Transverse colon (tissue), 4 donors: ENCODE measurements at regions not wholly inside any gene's neighbourhood (a gene's known extent, or its start where the extent isn't known, plus 50 kb on each side); places are given as distances from the start of the nearest gene placed in this dataset.
"Not testable (repeated sequence)": the region's sequence is repeated elsewhere in the genome, so short reads cannot be mapped to it uniquely, and the experiment has no call there.

Experiments
- DNase-seq: peaks from one replicate; pipeline ENCODE4 v3.0.0-alpha.2; 2019
- H3K27ac ChIP-seq, 4 donors: fragments of 200-600 bp; sonication (generic); 2 replicates each; pipeline ENCODE4 v1.5.1; 2016 to 2018; ENCODE audit warnings: inconsistent platforms in 4 of 4
- H3K27me3 ChIP-seq: fragments of 200-600 bp; sonication (generic); 2 replicates; pipeline ENCODE4 v1.5.1; 2017; ENCODE audit warnings: inconsistent platforms
- H3K36me3 ChIP-seq, 4 donors: fragments of 200-600 bp; sonication (generic); 2 replicates each; pipeline ENCODE4 v1.5.1; 2017 to 2019; ENCODE audit warnings: inconsistent platforms in 4 of 4
- H3K4me1 ChIP-seq, 4 donors: fragments of 200-600 bp; sonication (generic); 2 replicates each; pipeline ENCODE4 v1.5.1; 2017 to 2020; ENCODE audit warnings: inconsistent platforms in 4 of 4
- H3K4me3 ChIP-seq, 4 donors: fragments of 200-600 bp; sonication (generic); 1 replicate in 1 of 4; 2 replicates in 3 of 4; pipeline versions ENCODE4 v1.5.1 to v1.6.1; 2017 to 2019; ENCODE audit warnings: inconsistent platforms in 4 of 4
- H3K9me3 ChIP-seq, 2 donors: fragments of 200-600 bp; sonication (generic); 2 replicates each; pipeline ENCODE4 v1.5.1; 2017 to 2019; ENCODE audit warnings: inconsistent platforms in 2 of 2
- EP300 ChIP-seq: sonication (generic); formaldehyde crosslinking; IDR thresholded peaks from one replicate; pipeline ENCODE4 v1.6.1; 2017; ENCODE audit warnings: antibody characterized with exemption, low read depth
- POLR2A ChIP-seq: fragments of 450-650 bp; IDR thresholded peaks from one replicate; pipeline ENCODE4 v1.6.1; 2016; ENCODE audit warnings: antibody characterized with exemption, mild to moderate bottlenecking, moderate library complexity
- POLR2AphosphoS5 ChIP-seq, 3 donors: sonication (generic); formaldehyde crosslinking; IDR thresholded peaks; one replicate each; pipeline ENCODE4 v1.6.1; 2016; ENCODE audit warnings: antibody characterized with exemption in 3 of 3
- WGBS, 2 donors: methylation state at CpG; one replicate each; pipeline ENCODE4 v1.1.5; 2018; ENCODE audit warnings: low coverage in 1 of 2; 5-methylcytosine and 5-hydroxymethylcytosine counted together
- in situ Hi-C, 4 donors: fragments of 200-750 bp; cut with MboI; loops; one replicate each; pipeline versions ENCODE4 v1.15.0 to v1.15.1; 2017; ENCODE audit warnings: low sequenced_read_pairs in 3 of 4, low pct_ligation_motif_present in 1 of 4, low pct_unique_long_range_greater_than_20kb in 1 of 4
- intact Hi-C: fragments of 100-400 bp; cut with DNase I; formaldehyde crosslinking; loops from one replicate; pipeline ENCODE4 v1.15.1; 2023; ENCODE audit warnings: low total_unique reads
- TF ChIP-seq, protein P1 (sequence below), 5 experiments: fragments of 200-600 bp in 3 of 5; fragments of 450-650 bp in 2 of 5; sonication (generic) in 3 of 5; IDR thresholded peaks; 1 replicate in 2 of 5; 2 replicates in 3 of 5; pipeline ENCODE4 v1.5.1; 2016 to 2017; ENCODE audit warnings: antibody characterized with exemption in 5 of 5, inconsistent platforms in 3 of 5, mild to moderate bottlenecking in 2 of 5, moderate library complexity in 1 of 5

DNA sequence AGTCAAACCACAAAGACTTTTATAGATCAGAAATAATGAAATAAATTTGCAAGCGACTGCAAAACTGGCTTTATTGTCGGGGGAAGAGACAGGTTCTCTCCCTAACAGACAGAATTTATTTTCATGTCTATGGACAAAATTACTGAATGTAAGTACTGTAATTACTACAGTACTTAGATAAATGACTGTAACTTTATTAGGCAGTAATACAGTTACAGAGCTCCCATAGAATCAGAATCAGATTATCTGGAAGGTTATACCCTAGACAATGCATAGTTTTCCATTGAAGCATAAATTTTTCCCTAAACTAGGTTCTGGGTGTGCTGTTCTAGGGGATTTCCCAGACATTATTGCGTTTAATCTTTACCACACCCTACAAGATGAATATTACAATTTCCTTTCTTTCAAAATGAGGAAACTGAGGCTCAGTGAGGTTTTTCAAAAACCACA is 114.2 kb downstream of the C12orf75 start:
- in situ Hi-C loops: no loop called here
- no peaks in the 10 kb centered on the region for H3K36me3 ChIP-seq
- no peak overlapping the region for H3K27ac ChIP-seq
- TF ChIP-seq POLR2A (no peak), EP300 (no peak), POLR2AphosphoS5 (IDR thresholded peaks at IDR 0.05) (no peak)
- TF ChIP-seq, protein P1, sequence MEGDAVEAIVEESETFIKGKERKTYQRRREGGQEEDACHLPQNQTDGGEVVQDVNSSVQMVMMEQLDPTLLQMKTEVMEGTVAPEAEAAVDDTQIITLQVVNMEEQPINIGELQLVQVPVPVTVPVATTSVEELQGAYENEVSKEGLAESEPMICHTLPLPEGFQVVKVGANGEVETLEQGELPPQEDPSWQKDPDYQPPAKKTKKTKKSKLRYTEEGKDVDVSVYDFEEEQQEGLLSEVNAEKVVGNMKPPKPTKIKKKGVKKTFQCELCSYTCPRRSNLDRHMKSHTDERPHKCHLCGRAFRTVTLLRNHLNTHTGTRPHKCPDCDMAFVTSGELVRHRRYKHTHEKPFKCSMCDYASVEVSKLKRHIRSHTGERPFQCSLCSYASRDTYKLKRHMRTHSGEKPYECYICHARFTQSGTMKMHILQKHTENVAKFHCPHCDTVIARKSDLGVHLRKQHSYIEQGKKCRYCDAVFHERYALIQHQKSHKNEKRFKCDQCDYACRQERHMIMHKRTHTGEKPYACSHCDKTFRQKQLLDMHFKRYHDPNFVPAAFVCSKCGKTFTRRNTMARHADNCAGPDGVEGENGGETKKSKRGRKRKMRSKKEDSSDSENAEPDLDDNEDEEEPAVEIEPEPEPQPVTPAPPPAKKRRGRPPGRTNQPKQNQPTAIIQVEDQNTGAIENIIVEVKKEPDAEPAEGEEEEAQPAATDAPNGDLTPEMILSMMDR (IDR thresholded peaks at IDR 0.05): no peak
- H3K4me3 ChIP-seq: no peak overlapping the region
- no peaks in the 10 kb centered on the region for H3K27me3 ChIP-seq
- 46 to 61% methylated on average over 3 of the region's 3 CpGs for WGBS, 2 donors
- no peaks in the 10 kb centered on the region for H3K9me3 ChIP-seq
- no peaks in the 10 kb centered on the region for H3K4me1 ChIP-seq
- no peak for DNase-seq
- intact Hi-C loops: no loop called here

DNA sequence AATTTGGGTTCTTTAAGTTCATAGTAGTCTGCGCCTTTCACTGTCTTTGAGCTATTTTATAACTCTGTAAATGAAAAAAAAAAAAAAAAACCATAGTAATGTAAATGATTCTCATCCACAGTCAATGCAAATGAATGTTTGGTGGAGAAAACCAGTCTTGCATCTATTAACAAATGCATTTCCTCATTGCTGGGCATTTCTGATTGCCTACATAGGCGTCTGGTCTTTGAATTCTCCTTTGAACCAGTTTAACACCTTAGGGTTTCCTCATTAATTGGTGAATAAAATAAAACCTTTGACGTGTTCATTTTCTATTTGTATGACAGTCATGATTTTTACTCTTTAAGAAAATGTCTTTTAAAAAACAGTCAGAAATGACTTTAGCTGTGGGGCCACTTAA is 114.8 kb downstream of the C12orf75 start:
- TF ChIP-seq, protein P1 (IDR thresholded peaks at IDR 0.05): no peak
- whole genome bisulfite sequencing, 2 donors: 45 to 47% methylated on average over 3 of the region's 3 CpGs
- H3K27ac ChIP-seq: no peak overlapping the region
- no peaks in the 10 kb centered on the region for H3K27me3 ChIP-seq
- no peak for DNase-seq
- intact Hi-C loops: no loop called here
- H3K9me3 ChIP-seq: no peaks in the 10 kb centered on the region
- no peaks in the 10 kb centered on the region for H3K36me3 ChIP-seq
- in situ Hi-C loops: no loop called here
- H3K4me3 ChIP-seq: no peak overlapping the region
- H3K4me1 ChIP-seq: no peaks in the 10 kb centered on the region

DNA sequence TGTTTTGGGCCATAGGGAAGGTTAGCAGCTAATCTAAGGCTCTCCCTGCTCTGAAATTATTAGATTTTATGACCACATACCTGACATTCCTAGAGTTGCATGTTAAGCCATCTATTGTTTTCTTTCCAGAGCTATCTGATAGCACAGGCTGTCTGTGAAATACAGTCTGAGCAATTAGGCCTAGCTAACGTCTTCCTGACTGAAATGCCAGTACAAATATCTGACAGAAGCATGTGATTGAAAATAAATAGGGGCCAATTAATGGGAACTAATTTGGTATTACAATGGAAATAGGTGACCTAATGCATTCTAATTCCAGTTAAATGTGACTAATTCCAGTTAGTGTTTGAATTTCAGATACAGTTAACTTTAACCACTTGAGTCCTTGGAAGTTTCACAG is 115.2 kb downstream of the C12orf75 start:
- intact Hi-C loops: no loop called here
- Histone ChIP-seq H3K36me3 (no peaks in the 10 kb centered on the region), H3K4me3 (no peak overlapping the region), H3K27ac (no peak overlapping the region), H3K4me1 (no peaks in the 10 kb centered on the region), H3K9me3 (no peaks in the 10 kb centered on the region), H3K27me3 (no peaks in the 10 kb centered on the region)
- DNase-seq: no peak
- in situ Hi-C loops: no loop called here
- TF ChIP-seq POLR2A (no peak), EP300 (no peak), POLR2AphosphoS5 (IDR thresholded peaks at IDR 0.05) (no peak)
- TF ChIP-seq, protein P1 (IDR thresholded peaks at IDR 0.05): no peak
- WGBS, 2 donors: 14 to 32% methylated on average over 1 of the region's 1 CpG

DNA sequence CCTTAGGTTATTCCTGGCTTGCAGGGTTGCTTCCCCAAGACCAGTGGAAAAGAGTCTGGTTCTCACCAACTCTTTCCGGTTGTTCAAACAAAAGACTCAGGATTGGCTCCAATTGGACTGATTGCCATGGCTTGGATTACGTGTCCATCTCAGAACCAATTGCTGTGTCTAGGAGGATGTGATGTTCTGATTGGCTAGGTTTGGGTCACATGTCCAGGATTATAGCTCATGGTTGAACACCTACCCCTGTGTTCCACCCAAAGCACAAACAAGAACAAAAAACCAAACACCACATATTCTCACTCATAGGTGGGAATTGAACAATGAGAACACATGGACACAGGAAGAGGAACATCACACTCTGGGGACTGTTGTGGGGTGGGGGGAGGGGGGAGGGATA is 116.0 kb downstream of the C12orf75 start:
- H3K27me3 ChIP-seq, H3K27ac ChIP-seq, H3K4me1 ChIP-seq, DNase-seq, H3K36me3 ChIP-seq, H3K4me3 ChIP-seq, intact Hi-C loops, in situ Hi-C loops, H3K9me3 ChIP-seq: not testable (repeated sequence)
- WGBS, 2 donors: 94 to 100% methylated on average over 1 to 2 of the region's 2 CpGs

DNA sequence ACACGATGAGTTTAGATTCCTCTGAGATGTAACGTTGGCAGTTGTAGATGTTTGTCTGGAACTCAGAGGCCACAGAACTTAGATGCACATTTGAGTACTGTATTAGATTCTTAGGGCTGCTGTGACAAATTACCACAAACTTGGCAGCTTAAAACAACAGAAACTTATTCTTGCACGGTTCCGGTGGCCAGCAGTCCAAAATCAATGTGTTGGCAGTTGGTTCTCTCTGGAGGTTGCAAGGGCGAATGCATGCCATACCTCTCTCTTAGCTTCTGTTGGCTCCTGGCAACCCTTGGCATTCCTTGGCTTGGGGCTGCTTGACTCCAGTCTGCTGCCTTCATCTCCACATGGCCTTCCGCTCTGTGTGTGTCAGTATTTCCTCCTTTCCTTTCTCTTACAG is 118.9 kb downstream of the C12orf75 start:
- Histone ChIP-seq H3K4me3 (no peak overlapping the region), H3K27me3 (no peaks in the 10 kb centered on the region), H3K9me3 (no peaks in the 10 kb centered on the region), H3K36me3 (no peaks in the 10 kb centered on the region), H3K27ac (no peak overlapping the region), H3K4me1 (no peaks in the 10 kb centered on the region)
- no peak for DNase-seq
- in situ Hi-C loops (no loop called here), intact Hi-C loops (no loop called here)
- 92 to 100% methylated on average over 2 to 6 of the region's 6 CpGs for WGBS, 2 donors
- TF ChIP-seq POLR2AphosphoS5 (IDR thresholded peaks at IDR 0.05): no peak
- TF ChIP-seq POLR2A: no peak
- TF ChIP-seq, protein P1 (IDR thresholded peaks at IDR 0.05): no peak
- TF ChIP-seq EP300: no peak
